ENCODE measurements at regions not wholly inside any gene's neighbourhood (a gene's known extent, or its start where the extent isn't known, plus 50 kb on each side); places are given as distances from the start of the nearest gene placed in this dataset.
A peak's percentile ranks its signal among the peaks of the same experiment; 100 is the strongest.

GRCh38 chr9:115202181-115202580 is 84.2 kb upstream of the TNC start:
- Mint-ChIP-seq H3K9me3 (no peaks in the 10 kb centered on the region), H3K36me3 (ENCODE audit: low read depth) (no peaks in the 10 kb centered on the region), H3K27me3 (peaks cover 57% of the 10 kb centered on the region), H3K4me1 (ENCODE audit: low read depth) (peaks cover 19% of the 10 kb centered on the region), H3K27ac (no peak overlapping the region), H3K4me3 (no peak overlapping the region)

GRCh38 chr9:115202960-115203751 is 85.2 kb upstream of the TNC start:
- Mint-ChIP-seq H3K36me3 (ENCODE audit: low read depth) (no peaks in the 10 kb centered on the region), H3K4me1 (ENCODE audit: low read depth) (peaks cover 21% of the 10 kb centered on the region), H3K27ac (no peak overlapping the region), H3K9me3 (no peaks in the 10 kb centered on the region), H3K27me3 (peaks cover 55% of the 10 kb centered on the region), H3K4me3 (no peak overlapping the region)

GRCh38 chr9:115204904-115205453 is 87.0 kb upstream of the TNC start:
- no peak overlapping the region for H3K27ac Mint-ChIP-seq
- H3K4me3 Mint-ChIP-seq, result no peak overlapping the region
- H3K27me3 Mint-ChIP-seq, result peaks cover 54% of the 10 kb centered on the region
- no peaks in the 10 kb centered on the region for H3K36me3 Mint-ChIP-seq (ENCODE audit: low read depth)
- H3K4me1 Mint-ChIP-seq (ENCODE audit: low read depth), result peaks cover 26% of the 10 kb centered on the region
- H3K9me3 Mint-ChIP-seq, result no peaks in the 10 kb centered on the region

- Mint-ChIP-seq H3K9me3 (no peaks in the 10 kb centered on the region), H3K36me3 (ENCODE audit: low read depth) (no peaks in the 10 kb centered on the region), H3K4me1 (ENCODE audit: low read depth) (peaks cover 27% of the 10 kb centered on the region), H3K27ac (peak overlapping the region; percentile 37), H3K27me3 (peaks cover 54% of the 10 kb centered on the region), H3K4me3 (peak overlapping the region; percentile 4)
These were observed 89.3 kb upstream of the TNC start for GRCh38 chr9:115207003-115207836.

- Mint-ChIP-seq H3K4me1 (ENCODE audit: low read depth) (peaks cover 27% of the 10 kb centered on the region), H3K27ac (no peak overlapping the region), H3K27me3 (peaks cover 49% of the 10 kb centered on the region)
These were observed 90.5 kb upstream of the TNC start for GRCh38 chr9:115208501-115208900.

GRCh38 chr9:115209601-115210306 is 91.8 kb upstream of the TNC start:
- peaks cover 44% of the 10 kb centered on the region for H3K27me3 Mint-ChIP-seq
- H3K27ac Mint-ChIP-seq, result peak overlapping the region; percentile 10
- H3K36me3 Mint-ChIP-seq (ENCODE audit: low read depth), result no peaks in the 10 kb centered on the region
- no peaks in the 10 kb centered on the region for H3K9me3 Mint-ChIP-seq
- no peak overlapping the region for H3K4me3 Mint-ChIP-seq
- H3K4me1 Mint-ChIP-seq (ENCODE audit: low read depth), result peaks cover 25% of the 10 kb centered on the region

More at GRCh38 chr9:115208501-115208900, 90.5 kb upstream of the TNC start:
- Mint-ChIP-seq H3K36me3 (ENCODE audit: low read depth) (no peaks in the 10 kb centered on the region), H3K9me3 (no peaks in the 10 kb centered on the region), H3K4me3 (no peak overlapping the region)

- H3K27ac Mint-ChIP-seq, result no peak overlapping the region
- H3K4me1 Mint-ChIP-seq (ENCODE audit: low read depth), result peaks cover 16% of the 10 kb centered on the region
- H3K9me3 Mint-ChIP-seq, result no peaks in the 10 kb centered on the region
- H3K4me3 Mint-ChIP-seq, result no peak overlapping the region
- H3K27me3 Mint-ChIP-seq, result peaks cover 42% of the 10 kb centered on the region
- H3K36me3 Mint-ChIP-seq (ENCODE audit: low read depth), result no peaks in the 10 kb centered on the region
These were observed 92.7 kb upstream of the TNC start for GRCh38 chr9:115210699-115211098.

- no peak overlapping the region for H3K4me3 Mint-ChIP-seq
- H3K9me3 Mint-ChIP-seq, result no peaks in the 10 kb centered on the region
- H3K27me3 Mint-ChIP-seq, result peaks cover 48% of the 10 kb centered on the region
These were observed 93.6 kb upstream of the TNC start for GRCh38 chr9:115211413-115212124.

GRCh38 chr9:115212125-115212605 is 94.2 kb upstream of the TNC start:
- Mint-ChIP-seq H3K27me3 (peaks cover 43% of the 10 kb centered on the region), H3K4me1 (ENCODE audit: low read depth) (peaks cover 8% of the 10 kb centered on the region), H3K9me3 (no peaks in the 10 kb centered on the region), H3K36me3 (ENCODE audit: low read depth) (no peaks in the 10 kb centered on the region), H3K27ac (no peak overlapping the region), H3K4me3 (no peak overlapping the region)

More at GRCh38 chr9:115211413-115212124, 93.6 kb upstream of the TNC start:
- H3K4me1 Mint-ChIP-seq (ENCODE audit: low read depth), result peaks cover 14% of the 10 kb centered on the region
- no peak overlapping the region for H3K27ac Mint-ChIP-seq
- no peaks in the 10 kb centered on the region for H3K36me3 Mint-ChIP-seq (ENCODE audit: low read depth)

GRCh38 chr9:115212832-115213231 is 94.9 kb upstream of the TNC start:
- Mint-ChIP-seq H3K9me3 (no peaks in the 10 kb centered on the region), H3K36me3 (ENCODE audit: low read depth) (no peaks in the 10 kb centered on the region), H3K27me3 (peaks cover 40% of the 10 kb centered on the region), H3K4me3 (no peak overlapping the region), H3K27ac (no peak overlapping the region), H3K4me1 (ENCODE audit: low read depth) (peaks cover 5% of the 10 kb centered on the region)

- Mint-ChIP-seq H3K4me3 (no peak overlapping the region), H3K9me3 (no peaks in the 10 kb centered on the region), H3K4me1 (ENCODE audit: low read depth) (peaks cover 5% of the 10 kb centered on the region), H3K27ac (no peak overlapping the region), H3K27me3 (peaks cover 33% of the 10 kb centered on the region), H3K36me3 (ENCODE audit: low read depth) (no peaks in the 10 kb centered on the region)
These were observed 95.9 kb upstream of the TNC start for GRCh38 chr9:115213818-115214334.

GRCh38 chr9:115216873-115217272 is 98.9 kb upstream of the TNC start:
- no peak overlapping the region for H3K4me3 Mint-ChIP-seq
- H3K27ac Mint-ChIP-seq, result no peak overlapping the region
- H3K36me3 Mint-ChIP-seq (ENCODE audit: low read depth), result no peaks in the 10 kb centered on the region
- peaks cover 18% of the 10 kb centered on the region for H3K27me3 Mint-ChIP-seq
- no peaks in the 10 kb centered on the region for H3K4me1 Mint-ChIP-seq (ENCODE audit: low read depth)
- no peaks in the 10 kb centered on the region for H3K9me3 Mint-ChIP-seq

- H3K4me3 Mint-ChIP-seq, result no peak overlapping the region
- no peaks in the 10 kb centered on the region for H3K9me3 Mint-ChIP-seq
- no peaks in the 10 kb centered on the region for H3K4me1 Mint-ChIP-seq (ENCODE audit: low read depth)
- H3K27ac Mint-ChIP-seq, result no peak overlapping the region
- no peaks in the 10 kb centered on the region for H3K36me3 Mint-ChIP-seq (ENCODE audit: low read depth)
- peaks cover 11% of the 10 kb centered on the region for H3K27me3 Mint-ChIP-seq
These were observed 102.5 kb upstream of the TNC start for GRCh38 chr9:115220319-115221005.

All from stimulated activated naive CD8-positive, alpha-beta T cell treated with anti-CD3 and anti-CD28 coated beads, Interleukin-15, Interleukin-2, amounts not matched to agents 100 ng/mL and 50 ng/mL, for 24 hours (primary cell).